SK-N-SH (cell line): ENCODE measurements at regions not wholly inside any gene's neighbourhood (a gene's known extent, or its start where the extent isn't known, plus 50 kb on each side); places are given as distances from the start of the nearest gene placed in this dataset.
A peak's percentile ranks its signal among the peaks of the same experiment; 100 is the strongest.

Experiments used
- CTCF ChIA-PET: fragments of 300-600, 350-600 bp; formaldehyde crosslinking; extraction: SDS; loops from one replicate; lab custom pipeline; 2021; lab: Yijun Ruan, JAX
- POLR2A ChIA-PET: fragments of 350-600 bp; sonication (Branson Sonifier 250); formaldehyde crosslinking; extraction: SDS; loops from one replicate; lab custom pipeline; 2020; ENCODE audit warnings: antibody characterized with exemption, inconsistent platforms; lab: Yijun Ruan, JAX
- DNase-seq: peaks from one replicate; pipeline ENCODE4 v3.0.0; 2012
- H2AFZ ChIP-seq: fragments of 200-600 bp; sonication (generic); 2 replicates; pipeline ENCODE4 v1.8.1; 2016; ENCODE audit warnings: antibody characterized with exemption, mild to moderate bottlenecking, low read depth
- H3F3A ChIP-seq: fragments of 200-600 bp; sonication (generic); replicated peaks from 2 replicates; pipeline ENCODE3; 2016; ENCODE audit warnings: antibody characterized with exemption, mild to moderate bottlenecking; ENCODE audit not compliant: insufficient read depth
- H3K27ac ChIP-seq, 2 experiments: fragments of 200-500 bp in 1 of 2; fragments of 200-600 bp in 1 of 2; sonication (Bioruptor generic) in 1 of 2; sonication (generic), shearing (Covaris generic) in 1 of 2; 2 replicates each; pipeline versions ENCODE4 v1.5.1 to v1.6.1; 2014 to 2016; ENCODE audit warnings: low read depth in 2 of 2, inconsistent platforms in 1 of 2, low read length in 1 of 2, mild to moderate bottlenecking in 1 of 2, mixed read lengths in 1 of 2
- H3K27me3 ChIP-seq: fragments of 200-600 bp; sonication (generic), shearing (Covaris generic); 2 replicates; pipeline ENCODE4 v1.6.1; 2016; ENCODE audit warnings: mixed run types; ENCODE audit not compliant: insufficient read depth
- H3K36me3 ChIP-seq, 2 experiments: fragments of 200-500 bp in 1 of 2; fragments of 200-600 bp in 1 of 2; sonication (Bioruptor generic) in 1 of 2; sonication (generic) in 1 of 2; replicated peaks in 1 of 2; 2 replicates each; pipeline versions ENCODE3 to v1.5.1; 2014 to 2016; ENCODE audit warnings: low read length in 1 of 2, mild to moderate bottlenecking in 1 of 2; ENCODE audit not compliant: insufficient read depth in 2 of 2, control insufficient read depth in 1 of 2
- H3K4me1 ChIP-seq, 2 experiments: fragments of 200-500 bp in 1 of 2; fragments of 200-600 bp in 1 of 2; sonication (Bioruptor generic) in 1 of 2; sonication (generic), shearing (Covaris generic) in 1 of 2; 2 replicates each; pipeline versions ENCODE4 v1.5.1 to v1.6.1; 2014 to 2016; ENCODE audit warnings: low read depth in 1 of 2, low read length in 1 of 2, mixed run types in 1 of 2; ENCODE audit not compliant: insufficient read depth in 2 of 2, control insufficient read depth in 1 of 2
- H3K4me2 ChIP-seq: fragments of 200-600 bp; sonication (generic), shearing (Covaris generic); 2 replicates; pipeline ENCODE4 v1.6.1; 2017; ENCODE audit warnings: mixed run types
- H3K4me3 ChIP-seq, 2 experiments: fragments of 200-500 bp in 1 of 2; fragments of 200-600 bp in 1 of 2; sonication (Bioruptor generic) in 1 of 2; sonication (generic), shearing (Covaris generic) in 1 of 2; 2 replicates each; pipeline versions ENCODE4 v1.5.1 to v1.8.1; 2014 to 2016; ENCODE audit warnings: low read depth in 2 of 2, inconsistent platforms in 1 of 2, low read length in 1 of 2, mild to moderate bottlenecking in 1 of 2, mixed read lengths in 1 of 2, moderate library complexity in 1 of 2
- H3K79me2 ChIP-seq: fragments of 200-600 bp; sonication (generic); 2 replicates; pipeline ENCODE4 v1.8.1; 2017; ENCODE audit warnings: mild to moderate bottlenecking; ENCODE audit not compliant: insufficient read depth
- H3K9ac ChIP-seq: fragments of 200-600 bp; sonication (generic); 2 replicates; pipeline ENCODE4 v1.6.1; 2017; ENCODE audit warnings: mixed run types
- H3K9me2 ChIP-seq: fragments of 200-600 bp; sonication (generic); 2 replicates; pipeline ENCODE4 v1.6.1; 2017; ENCODE audit warnings: mixed run types
- H3K9me3 ChIP-seq: fragments of 200-600 bp; sonication (generic); 2 replicates; pipeline ENCODE4 v1.6.1; 2017; ENCODE audit warnings: mixed run types, mild to moderate bottlenecking, moderate library complexity
- H4K20me1 ChIP-seq: fragments of 200-600 bp; sonication (generic); 2 replicates; pipeline ENCODE4 v1.6.1; 2017; ENCODE audit warnings: mild to moderate bottlenecking, mixed run types; ENCODE audit not compliant: insufficient read depth
- CHD2 ChIP-seq: fragments of 150-350 bp; IDR thresholded peaks from 2 replicates; pipeline ENCODE4 v1.6.1; 2018; ENCODE audit warnings: low read length; ENCODE audit not compliant: partially characterized antibody
- CTCF ChIP-seq: fragments of 200-600 bp; sonication (generic); IDR thresholded peaks from 2 replicates; pipeline ENCODE4 v1.6.1; 2017; ENCODE audit warnings: antibody characterized with exemption, mild to moderate bottlenecking, moderate library complexity
- EP300 ChIP-seq, 2 experiments: IDR thresholded peaks; 2 replicates each; pipeline versions ENCODE4 v1.4.0 to v1.6.1; 2012; ENCODE audit warnings: borderline replicate concordance in 1 of 2, low read depth in 1 of 2, low read length in 1 of 2
- FOXJ3 ChIP-seq: sonication (generic); formaldehyde crosslinking; IDR thresholded peaks from 2 replicates; pipeline ENCODE4 v1.5.1; 2020; ENCODE audit warnings: mild to moderate bottlenecking, missing genetic modification reagents
- FOXM1 ChIP-seq: IDR thresholded peaks from 2 replicates; pipeline ENCODE4 v1.4.0; 2012; ENCODE audit warnings: low read depth, mild to moderate bottlenecking
- GATA2 ChIP-seq: sonication (generic); formaldehyde crosslinking; IDR thresholded peaks from 2 replicates; pipeline ENCODE4 v1.5.0; 2020; ENCODE audit warnings: mild to moderate bottlenecking, missing genetic modification reagents
- IRF3 ChIP-seq: fragments of 150-350 bp; IDR thresholded peaks from 2 replicates; pipeline ENCODE4 v1.6.1; 2016; ENCODE audit warnings: mild to moderate bottlenecking, low read depth, low read length
- JUND ChIP-seq: IDR thresholded peaks from 2 replicates; pipeline ENCODE4 v1.4.0; 2012
- MAX ChIP-seq: IDR thresholded peaks from 2 replicates; pipeline ENCODE4 v1.4.0; 2012; ENCODE audit warnings: low read depth
- MXI1 ChIP-seq: IDR thresholded peaks from 2 replicates; pipeline ENCODE4 v1.6.1; 2012; ENCODE audit warnings: mild to moderate bottlenecking, low read depth, low read length, improper control_type of control experiment
- PBX3 ChIP-seq: IDR thresholded peaks from 2 replicates; pipeline ENCODE4; 2012
- RAD21 ChIP-seq: IDR thresholded peaks from 2 replicates; pipeline ENCODE4 v1.6.1; 2012; ENCODE audit warnings: mild to moderate bottlenecking, low read length
- RCOR1 ChIP-seq: fragments of 150-350 bp; IDR thresholded peaks from 2 replicates; pipeline ENCODE4 v1.6.1; 2017; ENCODE audit warnings: antibody characterized with exemption, low read length
- REST ChIP-seq: IDR thresholded peaks from 2 replicates; pipeline ENCODE4 v1.6.1; 2012; ENCODE audit warnings: mild to moderate bottlenecking, low read depth, low read length, moderate library complexity
- RFX5 ChIP-seq: IDR thresholded peaks from 2 replicates; pipeline ENCODE4 v1.6.1; 2012; ENCODE audit warnings: mild to moderate bottlenecking, improper control_type of control experiment, low read length
- RXRA ChIP-seq: IDR thresholded peaks from 2 replicates; pipeline ENCODE4 v1.4.0; 2012; ENCODE audit warnings: low read depth, mild to moderate bottlenecking, borderline replicate concordance
- SMC3 ChIP-seq: IDR thresholded peaks from 2 replicates; pipeline ENCODE4 v1.6.1; 2012; ENCODE audit warnings: low read depth, low read length, improper control_type of control experiment
- TCF12 ChIP-seq: IDR thresholded peaks from 2 replicates; pipeline ENCODE4 v1.4.0; 2012
- USF2 ChIP-seq: fragments of 150-350 bp; IDR thresholded peaks from 2 replicates; pipeline ENCODE4 v1.6.1; 2017; ENCODE audit warnings: antibody characterized with exemption, low read length, low read depth, borderline replicate concordance
- YY1 ChIP-seq: IDR thresholded peaks from 2 replicates; pipeline ENCODE4 v1.4.0; 2012; ENCODE audit warnings: low read depth, mild to moderate bottlenecking
- WGBS: methylation state at CpG from one replicate; pipeline ENCODE4 v1.1.6; 2017; ENCODE audit warnings: low lambda C conversion rate; 5-methylcytosine and 5-hydroxymethylcytosine counted together

GRCh38 chr2:67646714-67647333 is 249.7 kb downstream of the ETAA1 start (continued):
- TF ChIP-seq PBX3 (no peak), FOXM1 (no peak), REST (no peak), JUND (no peak), YY1 (no peak), RFX5 (no peak)

GRCh38 chr2:67649331-67650261 is 252.5 kb downstream of the ETAA1 start:
- no peaks in the 10 kb centered on the region for H3K36me3 ChIP-seq
- H3K4me1 ChIP-seq, result peaks cover 26 to 29% of the 10 kb centered on the region in 2 experiments; a peak in 3 of 4 replicates
- no peaks in the 10 kb centered on the region for H3K9me2 ChIP-seq
- no peaks in the 10 kb centered on the region for H3K27me3 ChIP-seq
- H3F3A ChIP-seq, result peaks cover 7% of the 10 kb centered on the region
- H3K79me2 ChIP-seq, result no peaks in the 10 kb centered on the region
- DNase-seq, result peak; percentile 43
- H3K9ac ChIP-seq, result no peak overlapping the region
- H3K27ac ChIP-seq, result peak overlapping the region; percentile 36 to 90; a peak in 3 of 4 replicates
- no peak overlapping the region; a peak in 1 of 4 replicates for H3K4me3 ChIP-seq
- 65% methylated on average over 9 of the region's 9 CpGs for WGBS
- ChIA-PET POLR2A (interaction anchor here (0.6 to 3.1 kb wide), 5 partner anchors 39 to 1216 kb away, joined by 3 to 16 read pairs (median 3); partner anchors contain the start of gene MEIS1), CTCF (interaction anchor here (0.6 to 5.2 kb wide), 26 partner anchors 14 to 1955 kb away, joined by 3 to 60 read pairs (median 6); partner anchors contain the start of gene MEIS1)
- no peaks in the 10 kb centered on the region for H3K9me3 ChIP-seq
- no peaks in the 10 kb centered on the region for H4K20me1 ChIP-seq
- peak overlapping the region; percentile 54; the same call in 1 of the 2 replicates for H3K4me2 ChIP-seq
- H2AFZ ChIP-seq, result no peak overlapping the region
- TF ChIP-seq FOXM1 (no peak), MXI1 (peak; percentile 76), CTCF (no peak), USF2 (no peak), IRF3 (no peak), FOXJ3 (CRISPR knock-in tag) (peak; percentile 65; the same call in 1 of the 2 replicates), RFX5 (no peak), RXRA (no peak), GATA2 (CRISPR knock-in tag) (peak; percentile 16), MAX (no peak), TCF12 (0 out of 2 replicates have a peak, but pooled peaks have one; percentile 4), RAD21 (peak; percentile 27), EP300 (IDR thresholded peaks at IDR 0.05; ENCODE audit: borderline replicate concordance in 1 of 2, low read depth in 1 of 2, low read length in 1 of 2) (peak in 1 of 2 experiments; percentile 86; a peak in 2 of 4 replicates), CHD2 (peak; percentile 18), RCOR1 (peak; percentile 43), SMC3 (no peak)
